ENCODE measurements at regions not wholly inside any gene's neighbourhood (a gene's known extent, or its start where the extent isn't known, plus 50 kb on each side); places are given as distances from the start of the nearest gene placed in this dataset.
A peak's percentile ranks its signal among the peaks of the same experiment; 100 is the strongest.

GRCh38 chr4:151908201-151908600 lies 147.4 kb upstream of the GATB start:
- H3K9ac ChIP-seq = no peak overlapping the region
- TF ChIP-seq EZH2phosphoT487 (IDR thresholded peaks at IDR 0.05; ENCODE audit: insufficient read depth, low read depth) (no peak), EZH2 (IDR thresholded peaks at IDR 0.05; ENCODE audit: insufficient read depth, poor library complexity, severe bottlenecking) (no peak)
- no peak for DNase-seq

GRCh38 chr4:151906438-151906837 lies 145.6 kb upstream of the GATB start:
- Histone ChIP-seq H3K4me3 (no peak overlapping the region), H3K9me3 (ENCODE audit: low read depth) (no peaks in the 10 kb centered on the region), H3K9me2 (ENCODE audit: insufficient read depth) (no peaks in the 10 kb centered on the region), H3F3A (ENCODE audit: insufficient read depth) (no peaks in the 10 kb centered on the region), H3K9ac (no peak overlapping the region), H3K4me1 (ENCODE audit: insufficient read depth) (no peaks in the 10 kb centered on the region), H3K4me2 (ENCODE audit: unreplicated experiment) (no peak overlapping the region), H3K36me3 (ENCODE audit: low read depth) (no peaks in the 10 kb centered on the region), H2AFZ (no peak overlapping the region), H3K27ac (no peak overlapping the region), H4K20me1 (ENCODE audit: insufficient read depth) (no peaks in the 10 kb centered on the region), H3K27me3 (replicated peaks; ENCODE audit: insufficient read depth) (no peaks in the 10 kb centered on the region; the same call in 1 of the 2 replicates), H3K79me2 (ENCODE audit: insufficient read depth) (no peaks in the 10 kb centered on the region)
- no peak for DNase-seq
- WGBS, 2 experiments (ENCODE audit: low coverage in 1 of 2, low lambda C conversion rate in 2 of 2, missing lambda C conversion rate in 2 of 2) = 62 to 63% methylated on average over 4 of the region's 4 CpGs
- in situ Hi-C loops (cut with MboI) = no loop called here
- TF ChIP-seq EZH2phosphoT487 (IDR thresholded peaks at IDR 0.05; ENCODE audit: insufficient read depth, low read depth) = no peak
- no peak for TF ChIP-seq EZH2 (IDR thresholded peaks at IDR 0.05; ENCODE audit: insufficient read depth, poor library complexity, severe bottlenecking)

More at GRCh38 chr4:151908201-151908600, 147.4 kb upstream of the GATB start:
- Histone ChIP-seq H3K36me3 (ENCODE audit: low read depth) (no peaks in the 10 kb centered on the region), H4K20me1 (ENCODE audit: insufficient read depth) (no peaks in the 10 kb centered on the region), H3K9me2 (ENCODE audit: insufficient read depth) (no peaks in the 10 kb centered on the region), H3K79me2 (ENCODE audit: insufficient read depth) (no peaks in the 10 kb centered on the region), H3K27ac (no peak overlapping the region), H3K4me1 (ENCODE audit: insufficient read depth) (no peaks in the 10 kb centered on the region), H3K9me3 (ENCODE audit: low read depth) (no peaks in the 10 kb centered on the region), H3F3A (ENCODE audit: insufficient read depth) (no peaks in the 10 kb centered on the region), H3K27me3 (replicated peaks; ENCODE audit: insufficient read depth) (no peaks in the 10 kb centered on the region; the same call in 1 of the 2 replicates), H3K4me3 (no peak overlapping the region), H3K4me2 (ENCODE audit: unreplicated experiment) (no peak overlapping the region), H2AFZ (no peak overlapping the region)
- WGBS, 2 experiments (ENCODE audit: low coverage in 1 of 2, low lambda C conversion rate in 2 of 2, missing lambda C conversion rate in 2 of 2) = 79 to 92% methylated on average over 3 of the region's 3 CpGs
- in situ Hi-C loops (cut with MboI) = no loop called here

- H3K79me2 ChIP-seq (ENCODE audit: insufficient read depth) = no peaks in the 10 kb centered on the region
- no peaks in the 10 kb centered on the region for H4K20me1 ChIP-seq (ENCODE audit: insufficient read depth)
- H3K27ac ChIP-seq = no peak overlapping the region
- whole genome bisulfite sequencing, 2 experiments (ENCODE audit: low coverage in 1 of 2, low lambda C conversion rate in 2 of 2, missing lambda C conversion rate in 2 of 2) = 60 to 63% methylated on average over 1 of the region's 1 CpG
- H3F3A ChIP-seq (ENCODE audit: insufficient read depth) = no peaks in the 10 kb centered on the region
- H3K4me3 ChIP-seq = no peak overlapping the region
- H3K9me3 ChIP-seq (ENCODE audit: low read depth) = no peaks in the 10 kb centered on the region
- H3K9me2 ChIP-seq (ENCODE audit: insufficient read depth) = no peaks in the 10 kb centered on the region
- TF ChIP-seq EZH2 (IDR thresholded peaks at IDR 0.05; ENCODE audit: insufficient read depth, poor library complexity, severe bottlenecking) = no peak
- no peak for TF ChIP-seq EZH2phosphoT487 (IDR thresholded peaks at IDR 0.05; ENCODE audit: insufficient read depth, low read depth)
- no peaks in the 10 kb centered on the region for H3K36me3 ChIP-seq (ENCODE audit: low read depth)
- H3K4me2 ChIP-seq (ENCODE audit: unreplicated experiment) = no peak overlapping the region
- H2AFZ ChIP-seq = no peak overlapping the region
- no peaks in the 10 kb centered on the region for H3K4me1 ChIP-seq (ENCODE audit: insufficient read depth)
- no peak for DNase-seq
- H3K9ac ChIP-seq = no peak overlapping the region
- in situ Hi-C loops (cut with MboI) = no loop called here
- H3K27me3 ChIP-seq (replicated peaks; ENCODE audit: insufficient read depth) = no peaks in the 10 kb centered on the region
These were observed 144.4 kb upstream of the GATB start for GRCh38 chr4:151905197-151905596.

GRCh38 chr4:151901631-151902030 lies 140.8 kb upstream of the GATB start:
- no peaks in the 10 kb centered on the region for H3K36me3 ChIP-seq (ENCODE audit: low read depth)
- H3K9me3 ChIP-seq (ENCODE audit: low read depth) = no peaks in the 10 kb centered on the region
- no peak overlapping the region for H3K4me3 ChIP-seq
- in situ Hi-C loops (cut with MboI) = no loop called here
- H3K27me3 ChIP-seq (replicated peaks; ENCODE audit: insufficient read depth) = no peaks in the 10 kb centered on the region
- no peak overlapping the region for H3K27ac ChIP-seq
- H3K4me1 ChIP-seq (ENCODE audit: insufficient read depth) = no peaks in the 10 kb centered on the region
- H3K4me2 ChIP-seq (ENCODE audit: unreplicated experiment) = no peak overlapping the region
- no peaks in the 10 kb centered on the region for H4K20me1 ChIP-seq (ENCODE audit: insufficient read depth)
- DNase-seq = peak; percentile 13
- H3K9me2 ChIP-seq (ENCODE audit: insufficient read depth) = no peaks in the 10 kb centered on the region
- TF ChIP-seq EZH2phosphoT487 (IDR thresholded peaks at IDR 0.05; ENCODE audit: insufficient read depth, low read depth) (no peak), EZH2 (IDR thresholded peaks at IDR 0.05; ENCODE audit: insufficient read depth, poor library complexity, severe bottlenecking) (no peak)
- no peaks in the 10 kb centered on the region for H3K79me2 ChIP-seq (ENCODE audit: insufficient read depth)
- no peaks in the 10 kb centered on the region for H3F3A ChIP-seq (ENCODE audit: insufficient read depth)
- no peak overlapping the region for H3K9ac ChIP-seq
- no peak overlapping the region for H2AFZ ChIP-seq

GRCh38 chr4:151896880-151897279 lies 136.1 kb upstream of the GATB start:
- Histone ChIP-seq H3K9ac (no peak overlapping the region), H3K9me2 (ENCODE audit: insufficient read depth) (no peaks in the 10 kb centered on the region), H3K27me3 (replicated peaks; ENCODE audit: insufficient read depth) (no peaks in the 10 kb centered on the region), H3K9me3 (ENCODE audit: low read depth) (no peaks in the 10 kb centered on the region), H2AFZ (no peak overlapping the region), H3F3A (ENCODE audit: insufficient read depth) (no peaks in the 10 kb centered on the region), H3K36me3 (ENCODE audit: low read depth) (no peaks in the 10 kb centered on the region), H3K27ac (no peak overlapping the region), H3K79me2 (ENCODE audit: insufficient read depth) (no peaks in the 10 kb centered on the region), H4K20me1 (ENCODE audit: insufficient read depth) (no peaks in the 10 kb centered on the region), H3K4me3 (no peak overlapping the region), H3K4me2 (ENCODE audit: unreplicated experiment) (no peak overlapping the region), H3K4me1 (ENCODE audit: insufficient read depth) (no peaks in the 10 kb centered on the region)
- WGBS, 2 experiments (ENCODE audit: low coverage in 1 of 2, low lambda C conversion rate in 2 of 2, missing lambda C conversion rate in 2 of 2) = 73 to 82% methylated on average over 2 of the region's 2 CpGs
- TF ChIP-seq EZH2phosphoT487 (IDR thresholded peaks at IDR 0.05; ENCODE audit: insufficient read depth, low read depth) = no peak
- TF ChIP-seq EZH2 (IDR thresholded peaks at IDR 0.05; ENCODE audit: insufficient read depth, poor library complexity, severe bottlenecking) = no peak
- in situ Hi-C loops (cut with MboI) = no loop called here
- DNase-seq = no peak

All from GM23248 (cell line).